ENCODE measurements at regions not wholly inside any gene's neighbourhood (a gene's known extent, or its start where the extent isn't known, plus 50 kb on each side); places are given as distances from the start of the nearest gene placed in this dataset.

GRCh38 chr15:92519709-92520108 is 126.0 kb downstream of the ST8SIA2 start:
- no peak overlapping the region for H3K27ac ChIP-seq
- ChIA-PET POLR2A (no interaction called here), CTCF (interaction anchor here (0.7 to 7.3 kb wide), 7 partner anchors 9 to 196 kb away, joined by 3 to 102 read pairs (median 4); partner anchors contain the start of gene FAM174B)
- DNase-seq (ENCODE audit: low read depth in 1 of 2, low spot score in 1 of 2) (no peak), ATAC-seq (no peak), FAIRE-seq (no peak)
- TF ChIP-seq GATA3 (IDR thresholded peaks at IDR 0.05; ENCODE audit: borderline replicate concordance): no peak
- no peak for TF ChIP-seq PHF8 (IDR thresholded peaks at IDR 0.05; ENCODE audit: borderline replicate concordance, low read depth)
- TF ChIP-seq HOXB13 (CRISPR knock-in tag; IDR thresholded peaks at IDR 0.05; ENCODE audit: low read depth): no peak
- no peak overlapping the region for H3K4me2 ChIP-seq
- no peaks in the 10 kb centered on the region for H3K4me1 ChIP-seq
- H3K9me3 ChIP-seq: no peaks in the 10 kb centered on the region
- 47% methylated on average over 3 of the region's 3 CpGs for WGBS (ENCODE audit: missing lambda C conversion rate)
- no peak overlapping the region for H3K4me3 ChIP-seq

Data from A549 (cell line).